B cell (primary cell): ENCODE measurements at regions not wholly inside any gene's neighbourhood (a gene's known extent, or its start where the extent isn't known, plus 50 kb on each side); places are given as distances from the start of the nearest gene placed in this dataset.

Source experiments
- ATAC-seq: fragments of 200-7000 bp; cut with Tn5 transposase; one replicate; pipeline ENCODE4 v1.10.0; 2021; ENCODE audit warnings: low read depth, mild to moderate bottlenecking, moderate number of reproducible peaks, moderate library complexity
- CTCF ChIA-PET: fragments of 350-600 bp; sonication (Branson Sonifier 250); formaldehyde crosslinking; loops from one replicate; lab custom pipeline; 2021; ENCODE audit warnings: antibody characterized with exemption, inconsistent platforms; lab: Charles Lee
- POLR2A ChIA-PET: fragments of 350-600 bp; sonication (Branson Sonifier 250); formaldehyde crosslinking; loops from one replicate; lab custom pipeline; 2021; ENCODE audit warnings: antibody characterized with exemption; lab: Charles Lee
- DNase-seq: peaks from one replicate; pipeline ENCODE4 v3.0.0; 2013
- H2AFZ ChIP-seq: 2 replicates; pipeline ENCODE4 v1.6.1; 2012; ENCODE audit warnings: mild to moderate bottlenecking, low read depth, low read length; ENCODE audit not compliant: insufficient read depth, poor library complexity, severe bottlenecking
- H3K27ac ChIP-seq, 2 donors: 1 replicate in 1 of 2; 2 replicates in 1 of 2; pipeline ENCODE4 v1.5.1; 2012 to 2013; ENCODE audit warnings: low read length in 2 of 2, mild to moderate bottlenecking in 2 of 2, moderate library complexity in 1 of 2
- H3K27me3 ChIP-seq, 4 experiments: fragments of 200-600 bp in 1 of 4; sonication (generic) in 1 of 4; replicated peaks in 1 of 4; 1 replicate in 2 of 4; 2 replicates in 2 of 4; pipeline versions ENCODE4 v1.6.1 to v1.7.0; 2013 to 2016; ENCODE audit warnings: low read length in 3 of 4, mild to moderate bottlenecking in 2 of 4, mixed read lengths in 1 of 4, moderate library complexity in 1 of 4; ENCODE audit not compliant: insufficient read depth in 4 of 4, control insufficient read depth in 3 of 4; ENCODE audit errors: control extremely low read depth in 1 of 4
- H3K36me3 ChIP-seq, 2 experiments: replicated peaks in 1 of 2; 1 replicate in 1 of 2; 2 replicates in 1 of 2; pipeline versions ENCODE4 v1.6.1 to v1.7.1; 2013; ENCODE audit warnings: low read length in 1 of 2; ENCODE audit not compliant: insufficient read depth in 2 of 2, control insufficient read depth in 1 of 2; ENCODE audit errors: control extremely low read depth in 1 of 2, extremely low read depth in 1 of 2
- H3K4me1 ChIP-seq, 2 donors: fragments of 200-600 bp in 1 of 2; sonication (generic) in 1 of 2; 1 replicate in 1 of 2; 2 replicates in 1 of 2; pipeline versions ENCODE4 v1.5.1 to v1.6.1; 2013 to 2017; ENCODE audit warnings: low read length in 2 of 2; ENCODE audit not compliant: control insufficient read depth in 2 of 2, insufficient read depth in 2 of 2
- H3K4me2 ChIP-seq: replicated peaks from 2 replicates; pipeline ENCODE3; 2012; ENCODE audit warnings: mild to moderate bottlenecking, low read depth, low read length; ENCODE audit not compliant: poor library complexity, severe bottlenecking
- H3K4me3 ChIP-seq, 5 experiments: fragments of 200-600 bp in 1 of 5; sonication (generic) in 1 of 5; 1 replicate in 3 of 5; 2 replicates in 2 of 5; pipeline versions ENCODE4 v1.5.1 to v1.7.0; 2011 to 2016; ENCODE audit warnings: low read length in 4 of 5, mild to moderate bottlenecking in 4 of 5, low read depth in 2 of 5, control low read depth in 1 of 5, moderate library complexity in 1 of 5; ENCODE audit not compliant: insufficient read depth in 1 of 5; ENCODE audit errors: control extremely low read depth in 1 of 5, extremely low read depth in 1 of 5
- H3K79me2 ChIP-seq: fragments of 200-600 bp; sonication (generic); one replicate; pipeline ENCODE4 v1.6.0; 2016; ENCODE audit warnings: low read length; ENCODE audit not compliant: control insufficient read depth, insufficient read depth
- H3K9ac ChIP-seq: fragments of 200-600 bp; sonication (generic); 2 replicates; pipeline ENCODE4 v1.6.1; 2017; ENCODE audit warnings: mild to moderate bottlenecking, low read length, moderate library complexity
- H3K9me3 ChIP-seq, 3 donors: one replicate each; pipeline versions ENCODE4 v1.6.1 to v1.7.1; 2013; ENCODE audit warnings: low read length in 2 of 3; ENCODE audit not compliant: control insufficient read depth in 2 of 3, insufficient read depth in 1 of 3; ENCODE audit errors: control extremely low read depth in 1 of 3
- H4K20me1 ChIP-seq: 2 replicates; pipeline ENCODE4 v1.6.0; 2012; ENCODE audit warnings: mild to moderate bottlenecking, low read length; ENCODE audit not compliant: insufficient read depth, control insufficient read depth, poor library complexity, severe bottlenecking
- H3K27ac Mint-ChIP-seq: one replicate; pipeline ENCODE4 v1.8.0; 2021; ENCODE audit warnings: mixed read lengths
- H3K27me3 Mint-ChIP-seq: one replicate; pipeline ENCODE4 v1.8.0; 2021; ENCODE audit warnings: mixed read lengths
- H3K4me1 Mint-ChIP-seq: one replicate; pipeline ENCODE4 v1.8.0; 2021; ENCODE audit warnings: mixed read lengths
- H3K4me3 Mint-ChIP-seq: one replicate; pipeline ENCODE4 v1.8.0; 2021; ENCODE audit warnings: mixed read lengths
- H3K9me3 Mint-ChIP-seq: one replicate; pipeline ENCODE4 v1.8.0; 2022; ENCODE audit warnings: mixed read lengths; ENCODE audit not compliant: insufficient read depth
- EZH2 ChIP-seq: IDR thresholded peaks from 2 replicates; pipeline ENCODE4 v1.6.1; 2012; ENCODE audit warnings: borderline replicate concordance, low read depth, mild to moderate bottlenecking, moderate library complexity, low read length; ENCODE audit not compliant: insufficient read depth, poor library complexity, severe bottlenecking
- WGBS: methylation state at CpG from one replicate; pipeline ENCODE4 v1.1.5; 2013; ENCODE audit warnings: missing lambda C conversion rate; ENCODE audit not compliant: insufficient coverage; 5-methylcytosine and 5-hydroxymethylcytosine counted together
- intact Hi-C: fragments of 100-400 bp; cut with micrococcal nuclease; formaldehyde crosslinking; loops from one replicate; pipeline ENCODE4 v1.10.0; 2022
- TF ChIP-seq, protein P1 (sequence below): fragments of 200-600 bp; IDR thresholded peaks from one replicate; pipeline ENCODE4 v1.8.0; 2022; ENCODE audit warnings: antibody characterized with exemption, mild to moderate bottlenecking

DNA sequence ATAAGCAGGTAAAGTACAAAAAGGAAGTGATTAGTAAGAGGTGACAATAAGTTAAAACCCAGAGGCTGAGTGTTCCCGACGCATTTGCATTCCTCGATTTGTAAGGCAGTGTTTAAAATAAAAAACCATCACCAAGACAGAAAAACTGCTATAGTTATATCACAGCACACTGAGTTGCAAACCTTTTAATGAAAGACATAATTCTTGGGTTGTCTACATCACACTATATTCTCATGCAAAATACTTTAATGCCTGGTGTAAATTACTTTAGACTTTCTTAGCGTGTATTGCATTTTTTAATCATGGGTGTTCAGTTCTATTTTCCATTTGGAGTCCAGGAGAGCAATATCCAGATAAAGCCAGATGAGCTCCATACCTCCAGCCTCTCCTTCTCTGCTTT is 458.5 kb downstream of the MTX2 start:
- Histone ChIP-seq H3K9me3 (no peaks in the 10 kb centered on the region), H3K27me3 (no peaks in the 10 kb centered on the region), H3K27ac (no peak overlapping the region), H3K9ac (no peak overlapping the region), H3K79me2 (no peaks in the 10 kb centered on the region), H4K20me1 (no peaks in the 10 kb centered on the region), H3K36me3 (no peaks in the 10 kb centered on the region), H3K4me3 (no peak overlapping the region), H2AFZ (no peak overlapping the region), H3K4me1 (no peaks in the 10 kb centered on the region), H3K4me2 (no peak overlapping the region)
- Mint-ChIP-seq H3K4me3 (no peak overlapping the region), H3K27ac (no peak overlapping the region), H3K4me1 (no peaks in the 10 kb centered on the region), H3K27me3 (peaks cover 7% of the 10 kb centered on the region), H3K9me3 (no peaks in the 10 kb centered on the region)
- POLR2A ChIA-PET: no interaction called here
- ATAC-seq (no peak), DNase-seq (no peak)
- no CpG with 5 or more reads among the region's 4 CpGs for WGBS
- intact Hi-C loops: no loop called here
- no peak for TF ChIP-seq EZH2
- CTCF ChIA-PET: no interaction called here

DNA sequence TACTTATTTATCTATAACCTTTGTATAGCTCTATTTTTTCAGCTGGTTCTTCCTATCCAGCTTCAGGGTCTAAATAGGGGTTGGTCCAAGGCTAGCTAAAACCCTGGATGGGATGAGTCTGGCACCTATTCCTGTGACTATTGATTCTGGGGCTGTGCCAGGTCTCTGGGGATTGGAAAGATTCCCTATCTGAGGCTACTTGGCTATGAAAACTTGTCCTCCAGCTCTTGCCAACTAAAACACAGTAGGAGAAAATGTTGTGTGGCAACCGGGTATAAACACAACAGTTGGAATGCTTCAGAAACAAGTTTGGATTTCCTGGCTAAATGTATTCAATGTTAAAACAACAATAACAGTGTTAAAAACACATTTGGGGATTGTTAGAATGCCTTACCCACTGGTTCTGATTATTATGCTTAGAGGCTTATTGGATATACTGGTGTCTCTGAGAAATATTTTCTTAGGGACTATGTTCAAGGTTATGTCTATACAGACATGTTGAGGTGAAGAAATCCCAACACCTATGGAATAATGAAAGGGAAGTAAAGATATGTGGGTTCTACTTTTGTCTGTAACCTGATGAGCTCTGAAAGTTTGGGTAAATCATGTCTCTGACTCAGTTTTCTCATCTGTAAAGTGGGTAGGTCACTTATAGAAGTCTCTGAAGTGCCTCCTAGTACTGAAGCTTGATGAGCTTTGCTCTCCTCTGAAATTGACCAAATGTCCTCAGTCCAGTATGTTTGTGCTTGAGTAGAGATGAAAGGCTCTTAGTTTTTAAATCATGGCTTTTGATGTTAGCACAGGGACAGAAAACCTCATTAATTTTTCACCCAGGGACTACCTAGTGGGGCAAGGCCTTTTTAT is 460.7 kb downstream of the MTX2 start:
- POLR2A ChIA-PET: no interaction called here
- no peak overlapping the region for H3K4me3 Mint-ChIP-seq
- Histone ChIP-seq H4K20me1 (no peaks in the 10 kb centered on the region), H2AFZ (no peak overlapping the region), H3K4me1 (no peaks in the 10 kb centered on the region), H3K79me2 (no peaks in the 10 kb centered on the region), H3K27ac (no peak overlapping the region), H3K9ac (no peak overlapping the region), H3K9me3 (no peaks in the 10 kb centered on the region), H3K4me3 (no peak overlapping the region), H3K4me2 (no peak overlapping the region), H3K36me3 (no peaks in the 10 kb centered on the region), H3K27me3 (peaks cover 0 to 4% (median 0%) of the 10 kb centered on the region in 4 experiments)
- no peak overlapping the region for H3K27ac Mint-ChIP-seq
- intact Hi-C loops: no loop called here
- H3K4me1 Mint-ChIP-seq: no peaks in the 10 kb centered on the region
- CTCF ChIA-PET: no interaction called here
- WGBS: no CpG with 5 or more reads among the region's 1 CpG
- H3K27me3 Mint-ChIP-seq: peaks cover 7% of the 10 kb centered on the region
- no peak for DNase-seq
- H3K9me3 Mint-ChIP-seq: no peaks in the 10 kb centered on the region
- TF ChIP-seq, protein P1, sequence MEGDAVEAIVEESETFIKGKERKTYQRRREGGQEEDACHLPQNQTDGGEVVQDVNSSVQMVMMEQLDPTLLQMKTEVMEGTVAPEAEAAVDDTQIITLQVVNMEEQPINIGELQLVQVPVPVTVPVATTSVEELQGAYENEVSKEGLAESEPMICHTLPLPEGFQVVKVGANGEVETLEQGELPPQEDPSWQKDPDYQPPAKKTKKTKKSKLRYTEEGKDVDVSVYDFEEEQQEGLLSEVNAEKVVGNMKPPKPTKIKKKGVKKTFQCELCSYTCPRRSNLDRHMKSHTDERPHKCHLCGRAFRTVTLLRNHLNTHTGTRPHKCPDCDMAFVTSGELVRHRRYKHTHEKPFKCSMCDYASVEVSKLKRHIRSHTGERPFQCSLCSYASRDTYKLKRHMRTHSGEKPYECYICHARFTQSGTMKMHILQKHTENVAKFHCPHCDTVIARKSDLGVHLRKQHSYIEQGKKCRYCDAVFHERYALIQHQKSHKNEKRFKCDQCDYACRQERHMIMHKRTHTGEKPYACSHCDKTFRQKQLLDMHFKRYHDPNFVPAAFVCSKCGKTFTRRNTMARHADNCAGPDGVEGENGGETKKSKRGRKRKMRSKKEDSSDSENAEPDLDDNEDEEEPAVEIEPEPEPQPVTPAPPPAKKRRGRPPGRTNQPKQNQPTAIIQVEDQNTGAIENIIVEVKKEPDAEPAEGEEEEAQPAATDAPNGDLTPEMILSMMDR: no peak
- no peak for TF ChIP-seq EZH2
- no peak for ATAC-seq
